HG03457 (cell line): ENCODE measurements at regions not wholly inside any gene's neighbourhood (a gene's known extent, or its start where the extent isn't known, plus 50 kb on each side); places are given as distances from the start of the nearest gene placed in this dataset.

ENCODE experiments used
- ATAC-seq: cut with Tn5 transposase; IDR thresholded peaks from one replicate; pipeline ENCODE4 v1.9.1; 2021; ENCODE audit warnings: moderate number of reproducible peaks; ENCODE audit not compliant: unreplicated experiment

DNA sequence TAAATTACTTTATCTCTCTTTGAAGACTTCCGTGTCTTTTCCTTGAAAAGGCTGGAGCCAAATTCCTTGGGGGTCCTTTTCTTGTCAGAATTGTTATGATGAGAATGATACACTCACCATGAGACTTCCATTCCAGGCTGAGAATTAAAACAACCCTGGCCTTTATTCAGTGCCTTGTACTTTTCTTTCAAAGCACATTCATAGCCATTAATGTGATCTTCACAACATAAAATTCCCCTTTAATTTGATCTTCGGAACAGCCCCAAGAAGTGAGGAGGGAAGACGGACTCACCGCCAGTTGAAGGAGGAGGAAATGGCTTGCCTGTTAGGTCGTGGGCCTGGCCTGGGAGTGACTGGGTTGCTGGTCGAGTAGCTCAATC lies 127.3 kb downstream of the DDX1 start:
- ATAC-seq = no peak

DNA sequence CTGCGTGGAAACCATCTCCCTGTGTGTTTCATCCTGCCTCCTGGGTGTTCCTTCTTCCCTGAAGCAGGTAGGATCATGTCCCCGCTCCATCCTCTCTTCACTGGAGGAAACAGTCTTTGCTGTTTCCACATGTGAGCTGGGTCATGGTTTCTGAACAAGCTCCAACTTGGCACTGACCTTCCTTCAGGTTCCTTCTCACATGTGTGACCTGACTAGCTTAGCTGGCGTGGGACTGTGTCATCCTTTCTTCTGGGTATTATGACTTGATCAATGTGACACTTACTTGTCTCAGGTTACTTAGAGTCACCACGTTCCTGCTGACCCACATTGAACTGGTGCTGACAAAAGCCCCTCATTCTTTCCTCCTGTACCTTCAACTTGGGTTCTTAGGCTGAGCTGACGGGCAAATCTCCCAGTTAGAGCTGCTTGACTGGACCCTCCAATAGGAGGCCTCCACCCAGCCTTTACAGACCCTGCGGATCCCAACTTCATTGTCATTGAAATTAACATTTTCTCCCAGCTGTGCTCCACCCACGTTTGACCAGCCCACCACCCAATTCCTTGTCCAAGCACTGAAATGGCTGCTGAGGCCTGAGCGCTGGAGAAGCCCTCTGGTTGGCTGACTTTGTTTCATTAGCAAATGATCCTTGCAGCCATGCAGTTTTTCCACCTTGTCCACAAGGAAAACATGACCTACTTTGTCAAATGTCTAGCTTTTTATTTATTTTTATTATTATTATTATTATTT lies 128.1 kb downstream of the DDX1 start:
- ATAC-seq = no peak

DNA sequence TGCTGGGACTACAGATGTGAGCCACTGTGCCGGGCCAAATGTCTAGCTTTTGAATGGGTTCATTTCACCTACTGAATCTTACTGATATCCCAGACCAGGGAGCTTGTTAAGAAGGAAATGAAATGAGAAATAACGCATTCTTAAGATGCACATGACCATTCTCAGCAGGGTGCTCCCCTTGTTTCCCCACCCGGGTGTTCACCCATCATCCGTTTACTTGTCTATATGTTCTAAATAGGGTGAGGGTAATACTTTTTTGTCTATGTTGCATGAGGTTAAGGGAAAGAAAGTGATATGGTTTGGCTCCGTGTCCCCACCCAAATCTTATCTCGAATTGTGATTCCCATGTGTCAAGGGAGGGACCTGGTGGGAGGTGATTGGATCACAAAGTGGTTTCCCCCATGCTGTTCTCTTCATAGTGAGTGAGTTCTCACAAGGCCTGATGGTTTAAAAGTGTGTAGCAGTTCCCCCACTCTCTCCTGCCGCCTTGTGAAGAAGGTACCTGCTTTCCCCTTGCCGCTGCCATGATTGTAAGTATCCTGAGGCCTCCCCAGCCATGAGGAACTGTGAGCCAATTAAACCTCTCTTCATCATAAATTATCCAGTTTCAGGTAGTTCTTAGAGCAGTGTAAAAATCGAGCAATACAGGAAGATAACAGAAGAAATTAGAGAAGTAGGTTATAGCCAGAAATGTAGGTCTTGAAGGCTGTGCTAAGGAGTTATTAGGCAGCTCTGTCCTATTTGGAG lies 129.1 kb downstream of the DDX1 start:
- ATAC-seq = no peak

DNA sequence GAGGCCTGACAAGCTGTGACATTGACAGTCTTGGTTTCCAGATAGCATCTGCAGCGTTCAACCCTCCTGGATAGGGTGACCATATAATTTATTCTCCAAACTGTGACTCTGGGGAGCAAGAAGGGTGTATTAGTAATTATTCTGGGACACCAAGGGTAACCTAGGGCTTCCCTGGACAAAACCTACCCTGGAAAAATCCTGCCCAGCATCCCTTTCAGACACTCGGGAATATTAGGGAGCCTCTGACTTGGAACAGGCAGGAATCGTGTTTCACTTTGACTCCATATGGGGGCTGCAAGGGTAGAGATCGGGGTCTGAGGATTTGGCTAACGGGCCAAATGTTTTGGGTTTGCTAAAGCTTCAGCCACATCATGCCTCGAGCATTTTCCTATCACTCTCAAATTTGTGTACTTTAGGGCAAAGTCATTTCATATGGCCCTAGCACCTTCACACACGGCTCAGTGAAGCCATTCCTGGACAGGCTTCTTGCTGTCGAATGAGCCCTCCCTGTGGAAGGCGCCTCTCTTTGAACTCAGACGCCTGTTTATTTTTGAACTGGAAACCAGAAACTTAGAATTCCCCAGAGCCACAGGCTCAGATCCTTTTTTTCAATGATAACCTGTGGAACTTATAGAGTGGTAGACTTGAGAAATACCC lies 129.9 kb downstream of the DDX1 start:
- no peak for ATAC-seq

DNA sequence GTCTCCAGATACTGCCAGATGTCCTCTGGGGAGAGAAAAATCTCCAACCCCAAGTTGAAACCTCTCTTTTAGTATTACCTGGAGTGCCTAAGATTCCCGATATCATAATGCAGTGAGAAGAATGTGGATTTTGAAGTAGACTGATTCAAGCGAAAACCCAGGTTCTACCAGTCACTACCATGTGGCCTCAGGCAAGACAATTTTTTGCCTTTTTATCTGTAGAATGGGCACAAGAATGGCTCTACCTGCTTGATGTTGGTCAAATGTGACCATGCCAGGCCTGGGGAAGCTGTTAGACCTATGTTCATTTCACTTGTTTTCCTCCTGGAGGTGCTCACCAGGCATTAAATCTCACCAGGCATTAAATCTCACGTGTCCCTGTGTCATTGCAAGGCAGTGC lies 131.3 kb downstream of the DDX1 start:
- no peak for ATAC-seq

DNA sequence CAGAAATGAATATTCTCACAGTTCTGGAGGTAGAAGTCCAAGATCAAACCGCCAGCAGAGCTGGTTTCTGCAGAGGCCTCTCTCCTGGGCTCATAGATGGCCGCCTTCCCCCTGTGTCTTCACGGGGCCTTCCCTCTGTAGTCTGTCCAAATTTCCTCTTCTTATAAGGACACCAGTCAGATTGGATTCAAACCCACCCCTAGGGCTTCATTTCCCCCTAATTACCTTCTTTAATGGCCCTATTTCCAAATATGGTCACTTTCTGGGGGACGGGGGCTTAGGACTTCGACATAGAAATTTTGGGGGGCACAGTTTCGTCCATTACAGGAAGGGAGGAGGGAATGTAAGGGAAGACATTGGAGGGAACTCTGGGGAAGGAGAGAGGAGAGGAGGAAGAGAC lies 132.6 kb downstream of the DDX1 start:
- no peak for ATAC-seq

DNA sequence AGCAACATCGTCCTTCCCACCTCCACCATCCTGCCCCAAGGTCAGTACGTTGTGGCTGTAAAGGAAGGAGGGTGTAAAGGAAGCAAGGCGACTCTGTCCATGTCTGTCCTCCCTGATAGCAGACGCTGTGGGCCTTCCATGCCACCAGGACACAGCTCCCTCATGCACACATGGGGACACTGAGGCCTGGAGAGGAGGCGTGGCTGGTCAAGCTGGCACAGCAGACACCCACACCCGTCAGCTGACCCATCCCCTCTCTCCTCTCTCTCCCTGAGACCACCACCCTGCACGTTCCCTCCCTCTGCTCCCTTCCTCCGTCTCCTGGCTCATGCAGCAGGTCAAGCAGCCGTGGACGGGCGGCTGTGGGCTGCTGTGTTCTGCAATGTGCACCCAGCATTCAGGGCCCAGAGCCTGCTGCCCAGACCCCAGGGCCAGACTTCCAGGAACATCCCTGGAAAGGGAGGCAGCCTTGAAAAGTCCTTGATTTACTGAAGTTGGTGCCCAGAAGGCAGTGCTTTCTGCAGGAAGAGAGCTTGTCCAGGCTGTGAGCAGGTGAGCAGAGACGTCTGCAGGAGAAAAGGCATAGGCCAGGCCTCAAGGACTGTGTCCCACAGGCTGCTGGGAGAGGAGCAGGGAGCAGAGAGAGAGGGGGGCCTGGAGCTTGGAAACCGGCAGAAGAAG lies 133.6 kb downstream of the DDX1 start:
- no peak for ATAC-seq

DNA sequence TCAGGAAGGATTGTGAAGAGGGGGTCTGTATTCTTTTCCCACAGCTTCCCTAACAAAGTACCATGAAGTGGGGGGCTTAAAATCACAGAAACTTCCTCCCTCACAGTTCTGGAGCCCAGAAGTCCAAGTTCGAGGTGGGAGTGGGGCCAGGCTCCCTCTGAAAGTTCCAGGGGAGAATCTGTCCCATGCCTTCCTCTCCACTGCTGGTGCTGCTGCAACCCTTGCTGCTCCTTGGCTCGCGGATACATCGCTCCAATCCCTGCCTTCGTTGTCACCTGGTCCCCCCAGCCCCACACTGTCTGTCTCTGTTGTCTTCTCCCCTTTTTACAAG lies 134.1 kb downstream of the DDX1 start:
- ATAC-seq = no peak

DNA sequence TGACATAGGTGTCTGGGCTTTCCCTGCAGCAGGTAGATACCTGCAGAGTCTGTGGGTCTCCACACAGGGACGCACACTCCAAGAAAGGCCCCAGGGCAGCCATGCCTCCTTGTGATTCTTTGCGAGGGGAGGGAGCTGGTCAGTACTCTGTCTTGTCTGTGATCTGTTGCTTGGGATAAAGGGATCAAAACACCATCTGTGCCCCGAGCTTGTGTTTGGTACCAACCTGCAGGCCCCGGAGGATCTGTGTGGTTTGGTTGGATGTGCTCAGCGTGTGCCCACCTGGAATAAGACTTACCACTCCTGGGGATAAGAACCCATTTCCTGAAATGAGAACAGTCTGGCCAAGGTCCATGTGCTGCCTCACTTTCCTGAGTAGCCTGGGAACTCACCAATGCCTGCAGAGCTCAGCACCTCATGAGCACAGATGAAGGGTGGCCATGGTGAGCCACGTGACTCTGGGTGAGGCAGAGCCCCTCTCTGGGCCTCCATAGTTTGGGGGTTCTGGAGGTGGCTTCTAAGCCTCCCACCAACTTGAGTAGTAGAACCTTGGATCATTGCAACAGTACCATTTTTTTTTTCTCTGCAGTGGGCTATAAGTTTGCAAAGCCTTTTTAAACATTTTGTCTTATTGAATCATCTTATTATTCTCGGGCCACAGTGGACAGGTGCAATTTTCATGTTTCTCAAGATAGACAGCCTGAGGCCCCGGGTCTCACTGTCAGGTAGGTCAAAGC lies 134.8 kb downstream of the DDX1 start:
- no peak for ATAC-seq

DNA sequence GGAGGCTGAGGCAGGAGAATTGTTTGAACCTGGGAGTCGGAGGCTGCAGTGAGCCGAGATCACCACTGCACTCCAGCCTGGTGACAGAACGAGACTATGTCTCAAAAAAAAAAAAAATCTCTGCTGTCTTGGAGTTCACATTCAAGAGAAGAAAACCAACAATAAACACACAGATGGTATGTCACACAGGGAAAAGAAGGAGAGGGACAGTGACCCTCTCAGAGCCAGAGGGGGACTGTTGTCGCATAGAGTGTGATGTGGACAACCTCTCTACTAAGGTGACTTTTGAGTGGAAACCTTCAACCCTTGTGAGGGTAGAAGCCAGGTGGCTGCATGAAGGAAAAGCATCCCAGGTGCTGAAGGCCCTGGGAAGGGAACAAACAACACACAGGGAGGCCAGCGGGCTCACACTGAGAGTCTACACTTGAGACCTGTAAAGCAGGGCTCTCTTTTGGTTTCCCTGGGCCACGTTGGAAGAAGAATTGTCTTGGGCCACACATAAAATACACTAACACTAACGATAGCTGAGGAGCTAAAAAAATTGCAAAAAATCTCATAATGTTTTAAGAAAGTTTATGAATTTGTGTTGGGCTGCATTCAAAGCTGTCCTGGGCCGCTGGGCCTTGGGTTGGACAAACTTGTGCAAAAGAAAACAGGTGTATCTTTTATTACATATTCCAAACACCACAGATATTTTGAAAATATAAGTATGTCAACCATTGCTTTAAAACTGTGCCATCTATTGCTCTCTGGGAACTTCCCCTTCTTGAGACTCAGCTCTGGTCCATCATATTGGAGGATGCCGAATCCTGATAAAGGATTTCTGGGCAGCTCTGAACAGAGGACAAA lies 136.0 kb downstream of the DDX1 start:
- no peak for ATAC-seq

DNA sequence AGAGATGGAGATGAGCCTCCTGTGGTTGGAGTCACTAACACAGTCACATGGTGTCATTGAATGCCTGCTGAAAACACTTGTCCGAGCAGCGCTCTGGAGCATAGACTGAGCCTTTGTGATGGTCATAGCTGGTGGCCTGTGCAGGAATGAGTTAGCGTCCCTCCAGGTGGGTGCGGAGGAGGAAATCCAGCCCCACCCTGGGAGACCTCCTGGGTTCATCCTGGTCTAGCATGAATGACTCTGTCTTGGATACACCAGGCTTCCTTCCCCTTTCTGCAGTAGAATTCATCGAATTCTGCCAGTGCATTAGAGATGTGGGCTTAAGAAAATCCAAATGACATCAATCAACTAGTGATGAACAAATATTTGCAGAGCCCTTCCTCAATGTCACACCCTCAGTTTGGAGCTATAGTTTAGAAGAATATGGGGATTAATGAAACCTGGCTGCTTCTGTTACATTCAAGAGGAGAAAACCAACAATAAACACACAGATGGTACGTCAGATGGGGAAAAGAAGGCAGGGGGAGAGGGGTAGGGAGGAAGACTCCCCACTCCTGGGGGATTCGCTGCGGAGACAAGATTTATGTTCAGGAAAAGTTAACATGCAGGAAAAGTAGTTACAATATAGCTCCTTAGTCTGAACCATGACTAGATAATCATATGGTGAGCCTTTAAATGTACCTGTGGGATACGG lies 136.7 kb downstream of the DDX1 start:
- no peak for ATAC-seq

DNA sequence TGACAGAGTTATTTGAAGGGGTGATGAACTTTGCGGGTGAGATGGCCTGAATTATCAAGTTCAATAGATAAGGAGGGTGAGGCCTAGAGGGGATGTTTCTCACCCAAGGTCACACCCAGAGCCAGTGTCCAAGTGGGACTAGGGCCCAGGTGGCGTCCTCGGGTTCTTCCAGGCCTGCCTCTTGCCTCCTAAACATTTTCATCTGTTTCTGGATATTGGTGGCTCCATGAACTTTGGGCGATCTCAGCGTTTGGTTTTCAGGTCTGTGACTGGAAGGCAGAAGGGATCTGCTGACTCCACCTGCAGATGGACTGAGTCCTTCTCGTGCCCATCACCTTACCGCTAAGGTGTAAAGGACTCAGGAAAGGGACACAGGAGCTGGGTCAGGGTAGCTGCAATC lies 137.3 kb downstream of the DDX1 start:
- ATAC-seq = no peak

DNA sequence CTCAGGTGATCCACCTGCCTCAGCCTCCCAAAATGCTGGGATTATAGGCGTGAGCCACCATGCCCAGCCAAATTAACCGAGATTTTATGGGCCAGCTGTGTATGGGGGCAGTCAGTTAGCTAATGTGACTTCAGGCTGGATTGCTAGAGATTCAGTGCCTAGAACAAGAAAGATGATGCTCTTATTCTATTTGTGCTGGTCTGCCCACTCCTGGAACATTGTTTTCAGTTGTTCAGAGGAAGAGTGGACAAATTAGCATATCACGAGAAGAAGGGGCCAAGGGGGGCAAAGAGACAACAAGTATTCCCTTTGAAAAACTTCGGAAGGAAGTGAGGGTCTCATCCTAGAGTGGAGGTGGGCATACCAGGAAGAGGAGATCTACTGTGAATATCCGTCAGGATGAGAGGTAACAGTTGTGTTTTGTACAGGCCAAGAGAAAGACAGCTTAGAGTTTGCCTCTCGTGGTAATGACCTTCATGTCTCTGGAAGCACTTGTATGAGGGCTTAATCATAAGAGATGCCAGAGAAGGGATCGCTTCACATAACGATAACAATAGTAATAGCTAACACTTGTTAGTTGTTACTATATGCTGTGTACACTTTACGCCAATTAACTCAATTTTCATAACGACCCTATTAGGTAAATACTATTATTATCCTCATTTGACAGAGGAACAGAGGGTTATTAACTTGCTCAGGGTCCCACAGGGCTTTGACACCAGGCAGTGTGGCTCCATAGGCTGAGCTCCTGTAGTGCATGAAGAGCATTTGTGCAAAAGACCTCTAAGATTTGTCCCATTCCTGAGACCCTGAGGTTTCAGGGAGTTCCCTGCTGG lies 138.3 kb downstream of the DDX1 start:
- no peak for ATAC-seq

DNA sequence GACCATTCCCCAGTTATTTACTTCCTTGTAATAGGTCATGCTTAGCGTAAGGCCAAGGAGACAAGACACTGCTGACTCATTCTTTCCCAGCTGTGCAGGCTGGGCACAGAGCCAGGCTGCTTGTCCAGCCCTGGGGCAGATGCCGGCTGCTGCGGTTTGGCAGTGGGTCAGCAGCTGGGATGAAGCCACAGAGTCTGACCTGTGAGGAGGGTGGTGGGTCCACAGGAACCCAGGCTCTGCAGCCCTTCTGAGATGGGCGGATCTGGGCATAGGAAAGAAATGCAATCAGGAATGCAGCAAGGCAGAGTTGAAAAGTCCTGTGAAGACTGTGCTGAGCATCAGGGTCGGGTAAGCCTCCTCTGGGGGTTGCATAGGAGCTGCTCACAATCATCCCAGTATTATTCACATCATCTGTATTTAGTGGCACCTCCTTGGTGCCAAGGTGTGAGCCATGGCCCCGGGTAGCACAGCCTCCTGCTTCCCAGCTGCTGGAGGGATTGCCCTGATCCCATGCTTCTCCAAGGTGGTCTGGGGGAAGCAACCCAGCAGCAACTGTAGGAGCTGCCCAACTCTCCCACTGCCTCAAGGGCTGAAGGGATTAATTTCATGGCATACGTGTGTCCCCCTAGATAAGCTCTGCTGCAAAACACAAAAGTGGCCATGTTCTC lies 139.0 kb downstream of the DDX1 start:
- ATAC-seq = peak; percentile 52

DNA sequence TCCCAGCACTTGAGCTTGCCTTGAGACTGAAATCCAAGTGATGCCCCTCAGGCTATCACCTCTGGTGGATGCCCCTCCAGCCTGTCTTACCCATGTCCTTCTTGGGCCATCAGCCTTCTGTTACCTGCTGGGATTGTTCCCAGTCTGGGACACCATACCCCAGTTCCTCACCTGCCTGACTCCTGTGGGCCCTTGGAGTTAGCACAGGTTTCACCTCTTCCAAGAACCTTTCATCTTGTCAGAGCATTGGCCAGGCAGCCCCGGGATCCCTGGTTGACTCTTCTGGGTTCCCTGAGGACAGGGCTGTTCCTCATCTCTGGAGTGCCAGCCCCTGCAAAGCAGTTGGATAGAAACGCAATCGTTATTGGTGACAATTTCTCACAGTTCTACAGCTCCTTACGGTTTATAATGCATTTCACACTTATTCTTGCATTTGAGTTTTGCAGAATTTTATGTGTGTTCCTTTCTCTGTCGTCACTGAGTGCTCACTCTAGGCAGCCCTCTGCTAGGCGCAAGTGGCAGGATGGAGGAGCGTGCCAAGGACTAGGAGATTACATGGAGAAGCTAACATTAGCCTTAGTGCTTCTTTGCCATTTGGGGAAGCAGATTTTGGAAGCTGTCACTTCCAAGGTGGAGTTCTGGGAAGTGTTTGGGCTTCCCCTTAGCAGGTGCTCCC lies 139.7 kb downstream of the DDX1 start:
- ATAC-seq = no peak

DNA sequence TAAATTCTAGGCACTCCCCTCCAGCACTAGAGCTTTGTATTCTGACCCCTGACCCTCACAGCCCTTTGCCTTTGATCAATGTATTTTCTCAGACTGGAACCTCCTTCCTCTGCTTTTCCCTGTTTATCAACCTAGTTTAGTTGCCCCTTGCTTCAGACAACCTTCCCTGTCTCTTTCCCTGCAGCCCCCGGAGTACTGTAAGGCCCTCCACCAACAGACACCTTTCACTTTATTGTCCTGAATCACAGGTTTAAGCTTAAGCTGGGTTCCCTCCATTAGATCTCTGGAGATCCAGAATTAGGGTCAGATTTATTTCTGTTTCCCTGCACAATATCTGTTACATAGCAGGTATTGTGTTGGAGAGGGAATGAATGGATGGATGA lies 140.2 kb downstream of the DDX1 start:
- ATAC-seq = no peak

DNA sequence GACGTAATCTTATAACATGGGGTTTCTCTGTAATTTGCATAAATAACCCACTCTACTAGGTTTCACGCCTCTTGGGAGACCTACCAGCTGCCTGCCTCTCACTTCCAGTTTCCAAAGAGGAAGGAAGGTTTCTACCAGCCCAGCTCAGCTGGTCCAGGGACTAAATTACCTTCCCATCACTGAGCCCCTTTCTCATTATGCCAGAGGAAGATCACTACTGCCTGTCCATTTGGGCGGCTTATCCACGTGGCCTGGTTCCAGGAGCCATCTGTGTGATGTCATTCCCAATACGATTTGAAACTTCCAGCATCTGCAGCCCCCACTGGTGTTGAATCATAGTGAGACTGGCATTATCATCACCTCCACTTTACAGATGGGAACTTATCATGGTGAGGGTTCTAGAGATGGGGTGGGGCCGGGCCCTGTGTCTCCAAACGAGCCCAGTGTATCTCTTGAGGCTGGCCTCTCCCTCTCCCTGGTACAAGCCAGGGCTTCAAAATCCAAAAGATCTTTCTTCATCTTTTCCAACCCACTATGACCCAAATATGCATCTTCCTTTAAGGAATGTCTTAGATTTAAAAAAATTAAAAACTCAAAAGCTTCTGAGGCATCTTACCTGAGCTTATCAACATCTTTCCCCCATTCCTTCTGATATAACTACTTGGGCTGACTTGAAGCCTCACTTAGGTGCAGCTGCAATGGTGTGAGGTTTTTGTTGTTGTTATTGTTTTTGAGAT lies 140.8 kb downstream of the DDX1 start:
- ATAC-seq = peak; percentile 95
